DMS 273 (cell line): ENCODE measurements at regions not wholly inside any gene's neighbourhood (a gene's known extent, or its start where the extent isn't known, plus 50 kb on each side); places are given as distances from the start of the nearest gene placed in this dataset.
"Not testable (repeated sequence)": the region's sequence is repeated elsewhere in the genome, so short reads cannot be mapped to it uniquely, and the experiment has no call there.

Source experiments
- DNase-seq: peaks from one replicate; lab custom pipeline; 2025; ENCODE audit not compliant: unreplicated experiment; lab: John Stamatoyannopoulos, UW

DNA sequence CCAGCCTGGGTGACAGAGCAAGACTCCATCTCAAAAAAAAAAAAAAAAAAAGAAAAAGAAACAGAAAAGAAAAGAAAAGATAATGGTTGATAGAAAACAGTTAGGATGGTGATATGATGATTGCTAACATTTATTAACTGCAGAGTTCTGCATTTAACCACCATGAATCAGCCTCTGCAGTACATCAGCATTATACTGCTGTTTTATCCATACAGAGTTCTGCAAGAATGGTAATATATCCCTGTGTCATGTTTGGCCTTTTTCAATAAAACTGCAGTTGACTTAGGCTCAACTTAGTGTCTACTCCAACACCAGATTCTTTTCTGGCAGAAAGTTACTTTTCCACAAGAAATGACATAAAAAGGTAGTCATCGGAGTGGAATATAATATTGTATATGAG is 62.6 kb downstream of the DUSP6 start:
- DNase-seq, result no peak

GRCh38 chr12:89288959-89289358 is 63.3 kb downstream of the DUSP6 start:
- DNase-seq, result no peak

- DNase-seq, result peak; percentile 6
Observed at GRCh38 chr12:89286501-89286900, 65.8 kb downstream of the DUSP6 start.

DNA sequence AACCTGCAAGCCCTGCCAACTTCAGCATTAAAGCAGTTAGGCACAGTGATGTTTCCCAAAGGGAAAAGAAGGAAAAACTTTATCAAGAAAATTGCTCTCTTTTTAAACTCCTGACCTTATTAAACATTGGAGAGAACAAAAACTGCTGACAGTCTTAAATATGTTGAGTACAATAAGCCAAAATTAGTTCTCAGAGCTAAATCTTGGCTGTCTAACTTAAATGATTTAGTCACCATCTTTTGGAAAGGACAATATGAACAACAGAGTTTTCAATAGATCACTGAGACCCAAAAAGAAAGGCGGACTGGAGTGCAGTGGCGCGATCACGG is 70.8 kb downstream of the DUSP6 start:
- DNase-seq, result no peak

DNA sequence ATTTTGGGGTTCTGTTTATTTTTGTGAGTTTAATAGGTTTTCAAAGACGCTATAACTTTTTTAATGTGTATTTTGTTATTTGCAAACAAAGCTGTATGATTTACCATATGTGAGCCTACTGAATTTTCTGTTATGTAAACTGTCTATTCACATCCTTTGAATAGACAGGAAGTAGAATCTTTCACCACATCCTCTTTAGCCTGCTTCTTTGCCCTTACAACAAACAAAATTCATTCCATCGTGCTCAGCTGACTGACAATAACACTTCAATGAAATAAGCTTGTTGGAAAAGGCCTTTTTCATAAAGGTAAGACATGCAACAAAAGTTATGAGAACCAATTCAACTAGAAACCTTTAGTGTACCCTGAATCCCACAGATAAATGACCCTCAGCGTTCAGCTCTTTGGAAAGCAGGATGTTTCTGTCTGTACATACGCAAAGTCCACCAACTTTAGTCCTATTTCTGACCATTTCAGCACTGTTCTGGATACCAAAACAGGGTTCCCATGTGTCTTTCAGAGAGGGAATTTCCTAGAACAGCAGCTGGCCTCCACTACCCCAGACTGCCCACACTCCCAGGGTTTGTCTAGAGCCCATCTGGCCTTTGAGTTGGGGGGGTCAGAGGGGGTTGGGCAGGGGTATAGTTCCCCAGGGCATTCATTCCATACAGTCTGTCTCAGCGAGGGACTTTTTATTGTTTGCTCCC is 71.3 kb downstream of the DUSP6 start:
- DNase-seq, result peak; percentile 44

DNA sequence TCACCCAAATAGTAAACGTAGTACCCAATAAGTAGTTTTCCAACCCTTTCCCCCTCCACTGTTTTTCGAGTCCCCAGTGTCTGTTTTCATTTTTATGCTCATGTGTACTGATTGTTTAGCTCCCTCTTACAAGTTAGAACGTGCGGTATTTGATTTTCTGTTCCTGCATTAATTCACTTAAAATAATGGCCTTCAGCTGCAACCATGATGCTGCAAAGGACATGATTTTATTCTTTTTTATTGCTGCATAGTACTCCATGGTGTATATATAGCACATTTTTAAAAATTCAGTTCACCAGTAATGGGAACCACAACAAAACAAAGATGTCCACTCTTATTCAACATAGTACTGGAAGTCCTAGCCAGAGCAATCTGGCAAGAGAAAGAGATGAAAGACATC is 72.8 kb downstream of the DUSP6 start:
- DNase-seq, result no peak

DNA sequence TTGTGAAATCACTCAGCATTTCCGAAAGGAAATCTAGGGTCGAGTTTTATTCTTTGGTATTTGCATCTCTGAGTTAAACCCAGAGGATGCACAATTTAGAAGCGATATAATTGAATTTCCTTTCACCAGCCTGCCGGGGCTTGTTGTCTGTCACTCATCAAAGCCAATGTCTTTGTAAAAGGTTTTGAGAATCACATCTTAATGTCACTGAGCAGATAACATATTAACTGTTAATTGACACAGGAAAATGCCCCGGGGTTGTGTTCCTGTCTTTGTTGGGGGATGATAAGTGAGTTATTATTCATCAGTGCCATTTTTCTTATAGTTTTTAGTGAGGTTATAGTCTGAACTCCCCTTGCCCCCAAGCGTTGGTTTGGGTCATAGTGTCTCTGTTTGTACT is 73.4 kb downstream of the DUSP6 start:
- no peak for DNase-seq

- DNase-seq, result no peak
Observed at GRCh38 chr12:89278169-89278568, 74.1 kb downstream of the DUSP6 start.

- no peak for DNase-seq
Observed at GRCh38 chr12:89276860-89277259, 75.4 kb downstream of the DUSP6 start.

- DNase-seq, result no peak
Observed at GRCh38 chr12:89273525-89273924, 78.8 kb downstream of the DUSP6 start.

GRCh38 chr12:89270548-89270947 is 81.8 kb downstream of the DUSP6 start:
- no peak for DNase-seq

DNA sequence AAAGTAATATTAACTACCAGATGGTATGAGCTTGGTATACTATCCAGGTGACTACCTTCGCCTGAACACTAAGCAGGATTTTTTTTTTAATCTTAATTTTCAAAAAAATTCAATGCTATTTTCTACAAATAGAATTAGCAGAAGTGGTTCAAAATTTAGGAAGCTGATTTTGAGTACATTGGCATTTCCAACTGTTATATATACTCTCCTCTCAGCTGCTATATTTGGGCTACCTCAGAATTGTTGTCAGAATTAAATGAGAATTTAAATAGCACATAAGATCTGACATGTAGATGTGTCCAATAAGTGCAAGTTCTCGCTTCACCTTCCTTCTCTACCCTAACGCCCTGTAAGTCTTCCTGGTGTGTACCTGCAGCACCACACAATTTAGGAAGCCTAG is 83.1 kb downstream of the DUSP6 start:
- DNase-seq, result no peak

- no peak for DNase-seq
Observed at GRCh38 chr12:89267404-89267803, 84.9 kb downstream of the DUSP6 start.

DNA sequence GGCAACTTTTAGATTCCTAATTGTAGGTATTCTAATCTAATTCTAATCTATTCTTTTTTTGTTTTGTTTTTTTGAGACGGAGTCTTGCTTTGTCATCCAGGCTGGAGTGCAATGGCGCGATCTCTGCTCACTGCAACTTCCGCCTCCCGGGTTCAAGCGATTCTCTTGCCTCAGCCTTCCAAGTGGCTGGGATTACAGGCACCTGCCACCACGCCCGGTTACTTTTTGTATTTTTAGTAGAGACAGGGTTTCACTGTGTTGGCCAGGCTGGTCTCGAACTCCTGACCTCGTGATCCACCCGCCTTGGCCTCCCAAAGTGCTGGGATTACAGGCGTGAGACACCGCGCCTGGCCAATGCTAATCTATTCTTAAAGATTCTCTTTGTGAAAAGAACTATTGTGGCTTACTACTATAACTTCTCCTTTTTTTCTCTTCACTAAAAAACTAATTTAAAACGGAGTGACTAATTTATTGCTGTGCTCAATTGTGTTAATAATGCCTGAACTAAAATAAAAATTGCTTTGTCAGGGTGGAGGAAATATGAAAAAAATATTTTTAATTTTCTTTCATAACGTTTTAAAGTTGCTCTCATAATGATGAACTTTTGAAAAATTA is 85.6 kb downstream of the DUSP6 start:
- DNase-seq, result not testable (repeated sequence)

GRCh38 chr12:89264837-89265236 is 87.5 kb downstream of the DUSP6 start:
- no peak for DNase-seq

- no peak for DNase-seq
Observed at GRCh38 chr12:89263900-89264299, 88.4 kb downstream of the DUSP6 start.

DNA sequence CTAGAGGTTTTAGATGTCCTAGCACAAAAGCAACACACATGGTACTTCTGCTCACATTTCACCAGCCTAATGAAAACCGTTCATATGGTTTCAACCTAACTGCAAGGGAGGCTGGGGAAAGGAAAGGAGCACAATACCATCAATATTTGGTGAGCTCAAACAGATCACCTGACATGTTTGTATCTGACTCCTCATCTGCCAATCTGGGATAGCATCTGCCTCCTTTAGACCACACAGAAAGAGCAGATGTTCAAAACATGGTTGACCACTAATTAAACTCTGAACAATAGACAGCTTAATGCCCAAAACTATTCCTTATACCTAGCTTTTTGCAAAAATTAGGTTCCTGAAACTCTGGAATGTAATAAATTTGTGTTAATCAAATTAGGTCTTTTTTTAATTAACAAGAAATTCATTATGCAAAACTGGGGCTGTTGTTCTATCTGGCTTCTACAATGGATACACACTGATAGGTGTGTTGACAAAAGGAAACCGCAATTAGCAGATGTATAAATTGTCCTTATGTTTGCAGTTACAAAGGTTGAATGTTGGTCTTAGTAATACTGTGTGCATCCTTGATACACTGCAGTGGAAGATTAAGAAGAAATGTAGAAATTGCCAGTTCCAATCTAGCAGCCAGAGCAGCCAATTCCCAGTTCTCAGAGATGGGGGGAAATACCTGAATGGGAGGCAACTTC is 89.3 kb downstream of the DUSP6 start:
- DNase-seq, result peak; percentile 9

- DNase-seq, result no peak
Observed at GRCh38 chr12:89261982-89262381, 90.3 kb downstream of the DUSP6 start.

GRCh38 chr12:89260841-89261637 is 91.3 kb downstream of the DUSP6 start:
- DNase-seq, result no peak

DNA sequence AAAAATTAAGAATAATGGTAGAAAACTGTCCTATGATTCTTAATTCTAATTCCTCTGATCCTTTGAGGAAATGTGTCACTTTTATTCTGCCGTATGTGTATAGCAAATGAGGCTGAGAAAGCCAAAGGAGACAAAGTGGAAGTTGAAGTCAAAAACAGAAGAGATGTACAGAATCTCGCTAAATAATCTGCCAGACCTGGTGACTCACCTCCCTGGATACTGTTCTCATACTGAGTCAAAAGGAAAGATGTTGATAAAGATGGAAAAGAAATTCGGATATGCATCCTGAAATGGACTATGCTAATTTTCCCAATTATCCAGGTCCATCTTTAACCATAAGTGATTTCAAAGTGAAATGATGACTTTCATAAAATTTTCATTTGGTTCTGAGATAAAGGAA is 92.5 kb downstream of the DUSP6 start:
- no peak for DNase-seq

- DNase-seq, result no peak
Observed at GRCh38 chr12:89258240-89258969, 93.9 kb downstream of the DUSP6 start.
